OCI-LY3 (cell line): ENCODE measurements at regions not wholly inside any gene's neighbourhood (a gene's known extent, or its start where the extent isn't known, plus 50 kb on each side); places are given as distances from the start of the nearest gene placed in this dataset.

Experiments
- H2AFZ ChIP-seq: fragments of 200-600, 300-600 bp; shearing (Covaris generic); 2 replicates; pipeline ENCODE4 v1.6.0; 2014; ENCODE audit warnings: antibody characterized with exemption, low read depth, low read length
- H3K27ac ChIP-seq: fragments of 200-600, 300-600 bp; sonication (generic); 2 replicates; pipeline ENCODE4 v1.5.1; 2014; ENCODE audit warnings: mild to moderate bottlenecking, low read length, moderate library complexity, mixed read lengths
- H3K27me3 ChIP-seq: fragments of 200-600, 300-600 bp; sonication (generic); 2 replicates; pipeline ENCODE4 v1.6.1; 2014; ENCODE audit warnings: low read depth, low read length, mixed read lengths
- H3K36me3 ChIP-seq: fragments of 200-600, 300-600 bp; sonication (generic); replicated peaks from 2 replicates; pipeline ENCODE3; 2014; ENCODE audit warnings: low read depth, low read length, mixed read lengths
- H3K4me1 ChIP-seq: fragments of 300-600, 200-600 bp; sonication (generic); 2 replicates; pipeline ENCODE4 v1.6.1; 2014; ENCODE audit warnings: low read length, mixed read lengths
- H3K4me2 ChIP-seq: fragments of 200-600, 300-600 bp; sonication (generic); 2 replicates; pipeline ENCODE4 v1.6.1; 2014; ENCODE audit warnings: low read length, mixed read lengths
- H3K4me3 ChIP-seq: fragments of 300-600, 200-600 bp; sonication (generic); 2 replicates; pipeline ENCODE4 v1.5.1; 2014; ENCODE audit warnings: antibody characterized with exemption, mild to moderate bottlenecking, low read length, moderate library complexity
- H3K79me2 ChIP-seq: fragments of 300-600, 200-600 bp; shearing (Covaris generic); 2 replicates; pipeline ENCODE4 v1.6.1; 2014; ENCODE audit warnings: mild to moderate bottlenecking, low read length, mixed read lengths
- H3K9ac ChIP-seq: fragments of 300-600, 200-600 bp; shearing (Covaris generic); 2 replicates; pipeline ENCODE4 v1.6.0; 2014; ENCODE audit warnings: mild to moderate bottlenecking, low read length, moderate library complexity
- H3K9me3 ChIP-seq: fragments of 200-600, 300-600 bp; shearing (Covaris generic); 2 replicates; pipeline ENCODE4 v1.6.1; 2014; ENCODE audit warnings: low read length, mixed read lengths; ENCODE audit not compliant: insufficient read depth
- H4K20me1 ChIP-seq: fragments of 200-600, 300-600 bp; sonication (generic); 2 replicates; pipeline ENCODE4 v1.6.1; 2016; ENCODE audit warnings: low read length, mixed read lengths; ENCODE audit not compliant: insufficient read depth
- EZH2phosphoT487 ChIP-seq: fragments of 200-600 bp; shearing (Covaris generic); IDR thresholded peaks from 2 replicates; pipeline ENCODE4 v1.6.1; 2018; ENCODE audit warnings: antibody characterized with exemption, mixed run types, low read depth
- TF ChIP-seq, protein P1 (sequence below): fragments of 200-600, 300-600 bp; sonication (generic); IDR thresholded peaks from 2 replicates; pipeline ENCODE4 v1.5.1; 2014; ENCODE audit warnings: antibody characterized with exemption, low read length, low read depth

DNA sequence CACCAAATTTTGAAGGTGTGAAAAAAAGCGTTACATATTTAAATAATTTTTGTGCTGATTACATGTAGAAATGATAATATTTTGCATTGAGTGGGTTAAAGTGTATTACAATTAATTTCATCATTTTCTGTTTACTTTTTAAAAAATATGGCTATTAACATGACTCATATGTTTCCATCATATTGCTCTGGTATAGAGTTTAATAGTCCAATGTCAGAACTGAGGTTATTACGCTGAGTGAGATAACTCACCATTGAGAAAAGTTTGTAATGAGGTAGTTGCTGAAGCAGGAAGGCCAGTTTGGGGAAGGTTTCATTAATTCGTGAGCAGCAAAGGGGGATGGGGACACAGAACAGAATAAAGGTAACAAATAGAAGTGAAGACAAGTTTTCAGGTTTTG is 865.7 kb upstream of the MGAT4C start:
- H3K4me1 ChIP-seq, result no peaks in the 10 kb centered on the region
- H3K4me2 ChIP-seq, result no peak overlapping the region
- no peak for TF ChIP-seq EZH2phosphoT487
- TF ChIP-seq, protein P1, sequence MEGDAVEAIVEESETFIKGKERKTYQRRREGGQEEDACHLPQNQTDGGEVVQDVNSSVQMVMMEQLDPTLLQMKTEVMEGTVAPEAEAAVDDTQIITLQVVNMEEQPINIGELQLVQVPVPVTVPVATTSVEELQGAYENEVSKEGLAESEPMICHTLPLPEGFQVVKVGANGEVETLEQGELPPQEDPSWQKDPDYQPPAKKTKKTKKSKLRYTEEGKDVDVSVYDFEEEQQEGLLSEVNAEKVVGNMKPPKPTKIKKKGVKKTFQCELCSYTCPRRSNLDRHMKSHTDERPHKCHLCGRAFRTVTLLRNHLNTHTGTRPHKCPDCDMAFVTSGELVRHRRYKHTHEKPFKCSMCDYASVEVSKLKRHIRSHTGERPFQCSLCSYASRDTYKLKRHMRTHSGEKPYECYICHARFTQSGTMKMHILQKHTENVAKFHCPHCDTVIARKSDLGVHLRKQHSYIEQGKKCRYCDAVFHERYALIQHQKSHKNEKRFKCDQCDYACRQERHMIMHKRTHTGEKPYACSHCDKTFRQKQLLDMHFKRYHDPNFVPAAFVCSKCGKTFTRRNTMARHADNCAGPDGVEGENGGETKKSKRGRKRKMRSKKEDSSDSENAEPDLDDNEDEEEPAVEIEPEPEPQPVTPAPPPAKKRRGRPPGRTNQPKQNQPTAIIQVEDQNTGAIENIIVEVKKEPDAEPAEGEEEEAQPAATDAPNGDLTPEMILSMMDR, result no peak
- no peak overlapping the region for H2AFZ ChIP-seq
- H3K79me2 ChIP-seq, result no peaks in the 10 kb centered on the region
- H3K9ac ChIP-seq, result no peak overlapping the region
- H3K9me3 ChIP-seq, result no peaks in the 10 kb centered on the region
- H3K27me3 ChIP-seq, result no peaks in the 10 kb centered on the region
- no peaks in the 10 kb centered on the region for H4K20me1 ChIP-seq
- no peaks in the 10 kb centered on the region for H3K36me3 ChIP-seq
- H3K4me3 ChIP-seq, result no peak overlapping the region
- H3K27ac ChIP-seq, result no peak overlapping the region

DNA sequence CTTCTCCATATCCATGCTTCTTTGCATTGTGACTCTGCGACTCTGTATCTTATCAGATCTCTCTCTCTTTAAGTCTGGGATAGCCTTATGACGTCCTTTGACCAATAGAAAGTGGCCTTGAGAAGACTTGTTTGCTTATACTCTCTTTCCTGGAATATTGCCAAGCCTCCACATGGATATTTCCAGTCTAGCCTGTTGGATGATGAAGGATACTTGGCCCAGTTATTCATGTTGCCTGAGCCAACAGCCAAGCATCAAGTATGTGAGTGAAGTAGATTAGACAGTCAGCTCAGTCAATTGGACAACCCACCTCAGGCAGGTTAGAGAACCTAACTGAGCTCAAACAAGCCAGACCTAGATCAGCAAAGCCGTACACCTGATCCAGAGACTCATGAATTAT is 864.2 kb upstream of the MGAT4C start:
- H3K36me3 ChIP-seq, result no peaks in the 10 kb centered on the region
- TF ChIP-seq, protein P1, result no peak
- TF ChIP-seq EZH2phosphoT487, result no peak
- no peaks in the 10 kb centered on the region for H3K9me3 ChIP-seq
- no peaks in the 10 kb centered on the region for H3K27me3 ChIP-seq
- H3K4me2 ChIP-seq, result no peak overlapping the region
- no peak overlapping the region for H3K9ac ChIP-seq
- H2AFZ ChIP-seq, result no peak overlapping the region
- no peaks in the 10 kb centered on the region for H3K79me2 ChIP-seq
- H3K4me1 ChIP-seq, result no peaks in the 10 kb centered on the region
- no peak overlapping the region for H3K27ac ChIP-seq
- H4K20me1 ChIP-seq, result no peaks in the 10 kb centered on the region
- no peak overlapping the region for H3K4me3 ChIP-seq

DNA sequence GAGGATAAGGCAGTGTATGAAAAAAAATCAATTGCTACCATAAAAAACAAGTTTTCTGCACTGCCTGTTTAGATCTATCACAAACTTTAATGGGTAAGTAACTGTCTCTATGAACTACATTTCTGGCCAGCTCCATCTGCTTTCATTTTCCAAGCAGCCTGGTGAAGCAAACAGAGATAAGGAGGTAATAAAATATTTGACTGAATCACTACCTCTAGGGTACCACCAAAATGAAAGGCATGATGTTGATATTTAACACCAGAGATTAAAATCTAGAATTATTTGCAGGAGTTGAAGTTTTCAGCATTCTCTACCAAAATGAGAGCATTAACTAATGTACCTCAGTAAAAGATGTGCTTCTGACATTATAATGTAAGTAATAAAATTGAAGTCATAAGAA is 863.5 kb upstream of the MGAT4C start:
- Histone ChIP-seq H3K79me2 (no peaks in the 10 kb centered on the region), H2AFZ (no peak overlapping the region), H3K9me3 (no peaks in the 10 kb centered on the region), H3K4me1 (no peaks in the 10 kb centered on the region), H3K36me3 (no peaks in the 10 kb centered on the region), H4K20me1 (no peaks in the 10 kb centered on the region), H3K4me2 (no peak overlapping the region), H3K27me3 (no peaks in the 10 kb centered on the region), H3K9ac (no peak overlapping the region), H3K27ac (no peak overlapping the region), H3K4me3 (no peak overlapping the region)
- TF ChIP-seq EZH2phosphoT487, result no peak
- TF ChIP-seq, protein P1, result no peak

DNA sequence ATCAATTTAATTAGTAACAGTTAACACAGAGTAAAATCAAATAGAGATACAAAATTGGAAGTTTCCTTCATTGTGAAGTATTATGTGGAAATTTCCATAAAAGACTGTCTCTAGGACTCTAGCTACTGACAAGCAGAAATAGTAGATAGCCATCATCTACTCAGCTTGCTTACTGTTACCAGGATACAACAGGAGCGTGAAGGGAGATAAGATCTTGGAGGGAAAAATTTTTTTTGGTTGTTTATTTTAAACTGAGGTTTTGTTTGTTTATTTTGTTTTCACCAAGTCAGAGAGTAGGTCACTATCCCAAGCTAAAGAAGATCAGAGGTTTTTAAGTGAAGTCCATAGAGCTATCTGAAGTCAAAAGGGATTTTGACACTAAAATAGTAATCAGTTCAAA is 861.3 kb upstream of the MGAT4C start:
- no peaks in the 10 kb centered on the region for H3K36me3 ChIP-seq
- no peak overlapping the region for H2AFZ ChIP-seq
- H3K27ac ChIP-seq, result no peak overlapping the region
- H3K9ac ChIP-seq, result no peak overlapping the region
- no peaks in the 10 kb centered on the region for H3K79me2 ChIP-seq
- H3K4me3 ChIP-seq, result no peak overlapping the region
- TF ChIP-seq, protein P1, result no peak
- no peak for TF ChIP-seq EZH2phosphoT487
- no peaks in the 10 kb centered on the region for H3K9me3 ChIP-seq
- H3K4me2 ChIP-seq, result no peak overlapping the region
- peaks cover 9% of the 10 kb centered on the region for H3K4me1 ChIP-seq
- H4K20me1 ChIP-seq, result no peaks in the 10 kb centered on the region
- no peaks in the 10 kb centered on the region for H3K27me3 ChIP-seq
